GM12873 (cell line): ENCODE measurements at regions not wholly inside any gene's neighbourhood (a gene's known extent, or its start where the extent isn't known, plus 50 kb on each side); places are given as distances from the start of the nearest gene placed in this dataset.

Source experiments
- CTCF ChIP-seq: IDR thresholded peaks from 2 replicates; pipeline ENCODE4 v1.5.1; 2012; ENCODE audit warnings: low read depth, mild to moderate bottlenecking, moderate library complexity, low read length, control low read depth; ENCODE audit not compliant: insufficient read depth; ENCODE audit errors: missing control alignments

- no peak for TF ChIP-seq CTCF
Observed at GRCh38 chr12:94755598-94755997, 105.2 kb upstream of the TMCC3 start.

GRCh38 chr12:94754653-94755052 is 104.3 kb upstream of the TMCC3 start:
- no peak for TF ChIP-seq CTCF

GRCh38 chr12:94753036-94753679 is 102.8 kb upstream of the TMCC3 start:
- no peak for TF ChIP-seq CTCF

- no peak for TF ChIP-seq CTCF
Observed at GRCh38 chr12:94750864-94751263, 100.5 kb upstream of the TMCC3 start.

- TF ChIP-seq CTCF: no peak
Observed at GRCh38 chr12:94749890-94750289, 99.5 kb upstream of the TMCC3 start.

GRCh38 chr12:94749455-94749854 is 99.1 kb upstream of the TMCC3 start:
- no peak for TF ChIP-seq CTCF

- TF ChIP-seq CTCF: no peak
Observed at GRCh38 chr12:94748726-94749421, 98.5 kb upstream of the TMCC3 start.
